Hepatocyte (in vitro differentiated cells): ENCODE measurements at regions not wholly inside any gene's neighbourhood (a gene's known extent, or its start where the extent isn't known, plus 50 kb on each side); places are given as distances from the start of the nearest gene placed in this dataset.

ENCODE experiments used
- EZH2 ChIP-seq: fragments of 200-600 bp; sonication (generic); IDR thresholded peaks from 2 replicates; pipeline ENCODE4 v1.6.1; 2016; ENCODE audit warnings: antibody characterized with exemption, mild to moderate bottlenecking, borderline replicate concordance
- TF ChIP-seq, protein P1 (sequence below): fragments of 200-600 bp; sonication (generic); IDR thresholded peaks from 2 replicates; pipeline ENCODE4 v1.5.1; 2016; ENCODE audit warnings: antibody characterized with exemption, mild to moderate bottlenecking; ENCODE audit not compliant: poor library complexity

- TF ChIP-seq, protein P1, sequence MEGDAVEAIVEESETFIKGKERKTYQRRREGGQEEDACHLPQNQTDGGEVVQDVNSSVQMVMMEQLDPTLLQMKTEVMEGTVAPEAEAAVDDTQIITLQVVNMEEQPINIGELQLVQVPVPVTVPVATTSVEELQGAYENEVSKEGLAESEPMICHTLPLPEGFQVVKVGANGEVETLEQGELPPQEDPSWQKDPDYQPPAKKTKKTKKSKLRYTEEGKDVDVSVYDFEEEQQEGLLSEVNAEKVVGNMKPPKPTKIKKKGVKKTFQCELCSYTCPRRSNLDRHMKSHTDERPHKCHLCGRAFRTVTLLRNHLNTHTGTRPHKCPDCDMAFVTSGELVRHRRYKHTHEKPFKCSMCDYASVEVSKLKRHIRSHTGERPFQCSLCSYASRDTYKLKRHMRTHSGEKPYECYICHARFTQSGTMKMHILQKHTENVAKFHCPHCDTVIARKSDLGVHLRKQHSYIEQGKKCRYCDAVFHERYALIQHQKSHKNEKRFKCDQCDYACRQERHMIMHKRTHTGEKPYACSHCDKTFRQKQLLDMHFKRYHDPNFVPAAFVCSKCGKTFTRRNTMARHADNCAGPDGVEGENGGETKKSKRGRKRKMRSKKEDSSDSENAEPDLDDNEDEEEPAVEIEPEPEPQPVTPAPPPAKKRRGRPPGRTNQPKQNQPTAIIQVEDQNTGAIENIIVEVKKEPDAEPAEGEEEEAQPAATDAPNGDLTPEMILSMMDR = no peak
- no peak for TF ChIP-seq EZH2
Observed at GRCh38 chr21:35855484-35855883, 204.8 kb downstream of the SETD4 start.
